Stimulated activated CD4-positive, alpha-beta T cell treated with anti-CD3 and anti-CD28 coated beads, Interleukin-12 subunit alpha, Interleukin-12 subunit beta, amount 100 ng/mL, for 24 hours (primary cell): ENCODE measurements at regions not wholly inside any gene's neighbourhood (a gene's known extent, or its start where the extent isn't known, plus 50 kb on each side); places are given as distances from the start of the nearest gene placed in this dataset.

ENCODE experiments used
- DNase-seq, 2 experiments: peaks; one replicate each; pipeline ENCODE4 v3.0.0-alpha.2; 2020; ENCODE audit warnings: low read depth in 2 of 2

GRCh38 chr9:70478963-70479641 is 64.6 kb upstream of the KLF9 start:
- DNase-seq, result no peak

DNA sequence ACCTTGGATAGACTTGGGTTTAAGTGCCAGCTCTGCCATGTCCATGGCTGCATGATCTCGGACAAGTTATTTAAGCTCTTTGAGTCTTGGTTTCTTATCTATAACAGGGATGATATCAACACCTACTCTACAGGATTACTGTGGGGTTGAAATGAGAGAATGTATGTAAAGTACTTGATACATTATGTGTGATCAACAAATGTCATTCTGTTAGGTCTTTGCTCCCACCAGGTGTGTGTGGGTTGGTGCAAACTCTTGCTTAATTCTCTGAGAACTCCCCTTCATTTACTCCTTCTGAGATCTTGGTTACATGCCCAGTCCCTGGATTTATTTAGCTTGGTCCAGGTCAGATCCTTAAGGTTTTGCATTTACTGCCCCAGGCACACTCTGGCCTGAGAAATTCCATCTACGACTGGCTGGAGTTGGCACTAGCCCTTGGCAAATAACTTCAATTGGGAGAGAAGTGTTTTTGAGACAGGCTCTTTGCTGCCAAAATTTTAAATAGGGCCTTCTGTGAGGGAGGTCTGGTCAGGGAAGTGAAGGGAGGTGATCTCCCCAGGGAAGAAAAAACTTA is 63.5 kb upstream of the KLF9 start:
- DNase-seq, result no peak

- no peak for DNase-seq
These were observed 62.8 kb upstream of the KLF9 start for GRCh38 chr9:70477146-70477745.

- DNase-seq, result no peak
These were observed 60.8 kb upstream of the KLF9 start for GRCh38 chr9:70475211-70475610.

DNA sequence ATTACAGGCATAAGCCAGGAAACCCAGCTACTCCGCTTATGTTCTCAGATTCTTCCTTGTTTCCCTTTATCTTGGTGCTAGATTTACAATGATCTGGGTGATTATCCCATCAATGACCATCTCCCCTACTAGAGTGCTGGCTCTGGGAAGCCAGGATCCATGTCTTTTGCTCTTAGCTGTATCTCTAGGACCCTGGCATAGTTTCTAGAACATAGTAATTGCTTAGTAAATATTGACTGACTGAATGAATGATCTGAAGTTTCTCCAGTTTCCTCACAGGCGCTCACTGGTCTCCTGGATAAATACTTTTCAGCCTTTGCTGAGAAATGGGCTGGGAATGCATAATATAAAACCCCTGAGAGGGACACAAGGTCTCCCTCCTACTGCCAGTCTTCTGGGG is 60.0 kb upstream of the KLF9 start:
- no peak for DNase-seq

GRCh38 chr9:70472268-70473249 is 58.1 kb upstream of the KLF9 start:
- DNase-seq, result no peak

- no peak for DNase-seq
These were observed 55.9 kb upstream of the KLF9 start for GRCh38 chr9:70470050-70471015.

DNA sequence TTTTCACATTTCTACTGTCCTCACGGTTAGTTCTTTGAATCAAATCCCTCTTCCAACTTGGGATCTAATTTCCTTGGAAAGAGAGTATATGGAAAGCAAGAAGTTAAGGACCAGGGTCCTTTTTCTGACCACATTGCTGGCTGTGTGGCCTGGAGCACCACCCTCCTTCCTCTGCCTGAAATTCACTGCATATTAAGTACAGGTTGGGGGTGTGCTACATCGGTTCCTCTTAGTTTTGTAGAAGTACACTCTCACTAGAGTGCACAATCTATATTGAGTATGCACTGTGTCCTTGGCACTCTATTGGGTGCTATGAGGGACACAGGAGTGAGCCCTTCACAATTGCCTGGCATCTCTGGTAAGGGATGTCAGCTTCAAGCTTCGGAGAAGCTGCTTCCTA is 53.8 kb upstream of the KLF9 start:
- DNase-seq, result no peak

- DNase-seq, result peak in 1 of 2 experiments; percentile 12
These were observed 52.6 kb upstream of the KLF9 start for GRCh38 chr9:70466976-70467561.

DNA sequence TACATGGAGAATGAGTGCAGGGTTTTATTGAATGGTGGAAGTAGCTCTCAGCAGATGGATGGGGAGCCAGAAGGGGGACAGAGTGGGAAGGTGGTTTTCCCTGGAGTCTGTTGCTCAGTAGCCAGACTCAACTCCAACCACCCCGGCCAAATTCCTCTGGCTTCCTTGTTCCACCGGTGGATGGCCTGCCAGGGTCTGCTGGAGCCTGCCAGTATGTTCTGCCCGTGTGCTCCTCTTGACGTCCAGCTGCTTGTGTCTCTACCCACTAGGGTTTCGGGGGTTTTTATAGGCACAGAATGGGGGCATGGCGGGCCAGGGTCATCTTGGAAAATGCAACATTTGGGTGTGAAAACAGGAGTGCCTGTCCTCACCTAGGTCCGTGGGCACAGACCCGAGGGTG is 51.4 kb upstream of the KLF9 start:
- no peak for DNase-seq

- DNase-seq, result no peak
These were observed 50.9 kb upstream of the KLF9 start for GRCh38 chr9:70465398-70465797.
